ENCODE measurements at regions not wholly inside any gene's neighbourhood (a gene's known extent, or its start where the extent isn't known, plus 50 kb on each side); places are given as distances from the start of the nearest gene placed in this dataset.

DNA sequence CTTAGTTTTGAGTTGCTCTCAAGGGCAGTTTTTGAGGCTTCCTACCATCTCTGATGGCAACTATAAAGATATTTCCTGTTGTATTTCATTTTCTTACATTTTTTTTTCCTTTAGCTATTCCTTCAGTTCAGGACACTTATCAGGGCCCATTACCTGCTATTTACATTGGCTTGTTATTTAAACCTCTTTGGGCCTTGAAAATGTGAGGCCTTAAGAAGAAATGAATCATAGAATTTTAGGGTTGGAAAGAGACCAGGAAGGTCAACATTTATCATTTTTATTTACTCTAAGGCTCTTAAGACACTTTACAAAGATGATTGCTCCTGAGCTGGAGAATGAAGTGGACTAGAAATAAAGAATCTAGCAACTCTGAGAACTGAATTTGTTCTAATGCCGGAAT is 335.2 kb downstream of the DTWD2 start:
- TF ChIP-seq, protein P1, sequence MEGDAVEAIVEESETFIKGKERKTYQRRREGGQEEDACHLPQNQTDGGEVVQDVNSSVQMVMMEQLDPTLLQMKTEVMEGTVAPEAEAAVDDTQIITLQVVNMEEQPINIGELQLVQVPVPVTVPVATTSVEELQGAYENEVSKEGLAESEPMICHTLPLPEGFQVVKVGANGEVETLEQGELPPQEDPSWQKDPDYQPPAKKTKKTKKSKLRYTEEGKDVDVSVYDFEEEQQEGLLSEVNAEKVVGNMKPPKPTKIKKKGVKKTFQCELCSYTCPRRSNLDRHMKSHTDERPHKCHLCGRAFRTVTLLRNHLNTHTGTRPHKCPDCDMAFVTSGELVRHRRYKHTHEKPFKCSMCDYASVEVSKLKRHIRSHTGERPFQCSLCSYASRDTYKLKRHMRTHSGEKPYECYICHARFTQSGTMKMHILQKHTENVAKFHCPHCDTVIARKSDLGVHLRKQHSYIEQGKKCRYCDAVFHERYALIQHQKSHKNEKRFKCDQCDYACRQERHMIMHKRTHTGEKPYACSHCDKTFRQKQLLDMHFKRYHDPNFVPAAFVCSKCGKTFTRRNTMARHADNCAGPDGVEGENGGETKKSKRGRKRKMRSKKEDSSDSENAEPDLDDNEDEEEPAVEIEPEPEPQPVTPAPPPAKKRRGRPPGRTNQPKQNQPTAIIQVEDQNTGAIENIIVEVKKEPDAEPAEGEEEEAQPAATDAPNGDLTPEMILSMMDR (optimal IDR thresholded peaks at IDR 0.05 in 1 of 3, IDR thresholded peaks at IDR 0.05 in 1 of 3, conservative IDR thresholded peaks at IDR 0.05 in 1 of 3; ENCODE audit: extremely low read depth in 1 of 3, insufficient read depth in 2 of 3, low read length in 3 of 3), result no peak
- TF ChIP-seq EZH2 (IDR thresholded peaks at IDR 0.05; ENCODE audit: low read length), result no peak
- Histone ChIP-seq H3K9me1 (ENCODE audit: control insufficient read depth, extremely low read depth, insufficient read depth, low read length) (no peaks in the 10 kb centered on the region), H3K9me3 (ENCODE audit: control insufficient read depth, low read depth, low read length) (no peaks in the 10 kb centered on the region), H3K9ac (ENCODE audit: control insufficient read depth, extremely low read depth, insufficient read depth, low read length) (no peak overlapping the region), H3K79me2 (ENCODE audit: control insufficient read depth, insufficient read depth, low read length) (no peaks in the 10 kb centered on the region), H3K4me1 (ENCODE audit: control insufficient read depth, extremely low read depth, insufficient read depth, low read length) (no peaks in the 10 kb centered on the region), H2AFZ (ENCODE audit: control insufficient read depth, low read length) (no peak overlapping the region), H3K4me2 (ENCODE audit: control insufficient read depth, extremely low read depth, insufficient read depth, low read depth, low read length) (no peak overlapping the region), H3K27me3 (ENCODE audit: control insufficient read depth, extremely low read depth, insufficient read depth, low read length) (no peaks in the 10 kb centered on the region), H4K20me1 (ENCODE audit: control insufficient read depth, extremely low read depth, insufficient read depth, low read length) (no peaks in the 10 kb centered on the region), H3K36me3 (ENCODE audit: control insufficient read depth in 2 of 2, extremely low read depth in 1 of 2, insufficient read depth in 2 of 2, low read length in 2 of 2) (no peaks in the 10 kb centered on the region), H3K4me3 (ENCODE audit: control insufficient read depth in 2 of 3, extremely low read depth in 1 of 3, insufficient read depth in 2 of 3, low read depth in 1 of 3, low read length in 3 of 3) (no peak overlapping the region), H3K27ac (ENCODE audit: control insufficient read depth, insufficient read depth, low read length) (no peak overlapping the region)
- DNase-seq (ENCODE audit: low read depth, low spot score) (no peak), FAIRE-seq (no peak)
- dilution Hi-C loops (cut with MboI; ENCODE audit: extremely low pct_ligation_motif_present, low sequenced_read_pairs), result no loop called here

DNA sequence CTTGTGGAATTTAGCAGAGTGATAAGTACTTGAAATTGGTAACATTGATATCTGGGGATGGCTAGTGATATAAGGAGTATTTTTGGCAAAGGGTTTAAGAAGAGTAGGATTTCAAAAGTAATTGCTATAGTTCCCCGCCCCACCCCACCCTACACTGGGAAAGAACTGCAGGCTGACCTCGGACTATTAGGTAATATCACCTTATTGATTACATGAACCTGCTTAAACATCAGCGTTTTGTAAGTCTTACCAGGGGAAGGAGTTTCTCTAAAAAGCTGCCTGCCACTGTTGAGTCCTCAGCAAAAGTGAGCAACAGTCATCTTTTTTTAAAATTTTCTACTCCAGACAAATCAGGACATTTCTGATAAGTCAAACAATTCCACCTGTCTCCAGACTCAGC is 337.3 kb downstream of the DTWD2 start:
- Histone ChIP-seq H3K27ac (ENCODE audit: control insufficient read depth, insufficient read depth, low read length) (no peak overlapping the region), H3K36me3 (ENCODE audit: control insufficient read depth in 2 of 2, extremely low read depth in 1 of 2, insufficient read depth in 2 of 2, low read length in 2 of 2) (no peaks in the 10 kb centered on the region), H3K4me2 (ENCODE audit: control insufficient read depth, extremely low read depth, insufficient read depth, low read depth, low read length) (no peak overlapping the region), H3K79me2 (ENCODE audit: control insufficient read depth, insufficient read depth, low read length) (no peaks in the 10 kb centered on the region), H3K27me3 (ENCODE audit: control insufficient read depth, extremely low read depth, insufficient read depth, low read length) (no peaks in the 10 kb centered on the region), H3K4me3 (ENCODE audit: control insufficient read depth in 2 of 3, extremely low read depth in 1 of 3, insufficient read depth in 2 of 3, low read depth in 1 of 3, low read length in 3 of 3) (no peak overlapping the region), H2AFZ (ENCODE audit: control insufficient read depth, low read length) (no peak overlapping the region), H3K9me1 (ENCODE audit: control insufficient read depth, extremely low read depth, insufficient read depth, low read length) (no peaks in the 10 kb centered on the region), H3K9me3 (ENCODE audit: control insufficient read depth, low read depth, low read length) (no peaks in the 10 kb centered on the region), H3K9ac (ENCODE audit: control insufficient read depth, extremely low read depth, insufficient read depth, low read length) (no peak overlapping the region), H3K4me1 (ENCODE audit: control insufficient read depth, extremely low read depth, insufficient read depth, low read length) (no peaks in the 10 kb centered on the region), H4K20me1 (ENCODE audit: control insufficient read depth, extremely low read depth, insufficient read depth, low read length) (no peaks in the 10 kb centered on the region)
- DNase-seq (ENCODE audit: low read depth, low spot score), result no peak
- no peak for FAIRE-seq
- no peak for TF ChIP-seq EZH2 (IDR thresholded peaks at IDR 0.05; ENCODE audit: low read length)
- TF ChIP-seq, protein P1 (optimal IDR thresholded peaks at IDR 0.05 in 1 of 3, IDR thresholded peaks at IDR 0.05 in 1 of 3, conservative IDR thresholded peaks at IDR 0.05 in 1 of 3; ENCODE audit: extremely low read depth in 1 of 3, insufficient read depth in 2 of 3, low read length in 3 of 3), result no peak
- dilution Hi-C loops (cut with MboI; ENCODE audit: extremely low pct_ligation_motif_present, low sequenced_read_pairs), result no loop called here

Measured in keratinocyte (primary cell).